T-helper 1 cell treated with Interleukin-12 subunit alpha and Interleukin-12 subunit beta and Interleukin-4 antibody, amounts not matched to agents 30 μg/mL and 1 μg/mL, for 36 hours (primary cell): ENCODE measurements at regions not wholly inside any gene's neighbourhood (a gene's known extent, or its start where the extent isn't known, plus 50 kb on each side); places are given as distances from the start of the nearest gene placed in this dataset.

Source experiments
- H3K27ac Mint-ChIP-seq: one replicate; pipeline ENCODE4 v1.8.0; 2021; ENCODE audit warnings: mild to moderate bottlenecking, mixed read lengths
- H3K27me3 Mint-ChIP-seq: one replicate; pipeline ENCODE4 v1.8.0; 2021; ENCODE audit warnings: low read depth, mixed read lengths
- H3K36me3 Mint-ChIP-seq: one replicate; pipeline ENCODE4 v1.8.0; 2021; ENCODE audit warnings: low read depth, mixed read lengths
- H3K4me1 Mint-ChIP-seq: one replicate; pipeline ENCODE4 v1.8.0; 2021; ENCODE audit warnings: low read depth, mixed read lengths
- H3K4me3 Mint-ChIP-seq: one replicate; pipeline ENCODE4 v1.8.0; 2021; ENCODE audit warnings: mild to moderate bottlenecking, moderate library complexity, mixed read lengths
- H3K9me3 Mint-ChIP-seq: one replicate; pipeline ENCODE4 v1.8.0; 2021; ENCODE audit warnings: mixed read lengths

GRCh38 chr17:22490399-22490798 lies 798.1 kb downstream of the KCNJ18 start:
- Mint-ChIP-seq H3K9me3 (peaks cover 67% of the 10 kb centered on the region), H3K27me3 (no peaks in the 10 kb centered on the region), H3K27ac (no peak overlapping the region), H3K4me3 (no peak overlapping the region), H3K4me1 (no peaks in the 10 kb centered on the region), H3K36me3 (no peaks in the 10 kb centered on the region)

GRCh38 chr17:22492331-22492730 lies 800.0 kb downstream of the KCNJ18 start:
- Mint-ChIP-seq H3K27ac (no peak overlapping the region), H3K27me3 (no peaks in the 10 kb centered on the region), H3K9me3 (peaks cover 58% of the 10 kb centered on the region)

GRCh38 chr17:22496450-22496849 lies 804.1 kb downstream of the KCNJ18 start:
- H3K36me3 Mint-ChIP-seq = no peaks in the 10 kb centered on the region
- H3K27me3 Mint-ChIP-seq = no peaks in the 10 kb centered on the region

More at GRCh38 chr17:22492331-22492730, 800.0 kb downstream of the KCNJ18 start:
- no peaks in the 10 kb centered on the region for H3K4me1 Mint-ChIP-seq
- no peak overlapping the region for H3K4me3 Mint-ChIP-seq
- no peaks in the 10 kb centered on the region for H3K36me3 Mint-ChIP-seq

GRCh38 chr17:22503322-22503899 lies 811.1 kb downstream of the KCNJ18 start:
- Mint-ChIP-seq H3K36me3 (no peaks in the 10 kb centered on the region), H3K4me1 (no peaks in the 10 kb centered on the region), H3K27me3 (no peaks in the 10 kb centered on the region), H3K9me3 (peaks cover 46% of the 10 kb centered on the region), H3K27ac (no peak overlapping the region), H3K4me3 (no peak overlapping the region)

More at GRCh38 chr17:22496450-22496849, 804.1 kb downstream of the KCNJ18 start:
- Mint-ChIP-seq H3K9me3 (peaks cover 50% of the 10 kb centered on the region), H3K27ac (no peak overlapping the region), H3K4me3 (no peak overlapping the region), H3K4me1 (no peaks in the 10 kb centered on the region)

GRCh38 chr17:22505660-22506059 lies 813.3 kb downstream of the KCNJ18 start:
- Mint-ChIP-seq H3K9me3 (peaks cover 44% of the 10 kb centered on the region), H3K4me3 (no peak overlapping the region), H3K36me3 (no peaks in the 10 kb centered on the region), H3K4me1 (no peaks in the 10 kb centered on the region), H3K27ac (no peak overlapping the region), H3K27me3 (no peaks in the 10 kb centered on the region)

- Mint-ChIP-seq H3K36me3 (no peaks in the 10 kb centered on the region), H3K4me1 (no peaks in the 10 kb centered on the region), H3K27me3 (no peaks in the 10 kb centered on the region), H3K27ac (no peak overlapping the region), H3K4me3 (no peak overlapping the region), H3K9me3 (peaks cover 48% of the 10 kb centered on the region)
Measured at GRCh38 chr17:22506231-22506630, 813.9 kb downstream of the KCNJ18 start.

GRCh38 chr17:22506861-22507260 lies 814.5 kb downstream of the KCNJ18 start:
- Mint-ChIP-seq H3K36me3 (no peaks in the 10 kb centered on the region), H3K27me3 (no peaks in the 10 kb centered on the region), H3K4me1 (no peaks in the 10 kb centered on the region), H3K9me3 (peaks cover 43% of the 10 kb centered on the region), H3K4me3 (no peak overlapping the region), H3K27ac (no peak overlapping the region)

- no peaks in the 10 kb centered on the region for H3K36me3 Mint-ChIP-seq
- H3K9me3 Mint-ChIP-seq = peaks cover 40% of the 10 kb centered on the region
Measured at GRCh38 chr17:22507823-22508222, 815.5 kb downstream of the KCNJ18 start.

GRCh38 chr17:22510504-22510903 lies 818.2 kb downstream of the KCNJ18 start:
- Mint-ChIP-seq H3K9me3 (peaks cover 30% of the 10 kb centered on the region), H3K4me1 (no peaks in the 10 kb centered on the region), H3K36me3 (no peaks in the 10 kb centered on the region), H3K27me3 (no peaks in the 10 kb centered on the region), H3K27ac (no peak overlapping the region), H3K4me3 (no peak overlapping the region)

More at GRCh38 chr17:22507823-22508222, 815.5 kb downstream of the KCNJ18 start:
- Mint-ChIP-seq H3K27me3 (no peaks in the 10 kb centered on the region), H3K4me3 (no peak overlapping the region), H3K27ac (no peak overlapping the region), H3K4me1 (no peaks in the 10 kb centered on the region)

GRCh38 chr17:22511431-22511830 lies 819.1 kb downstream of the KCNJ18 start:
- no peak overlapping the region for H3K4me3 Mint-ChIP-seq
- H3K4me1 Mint-ChIP-seq = no peaks in the 10 kb centered on the region
- H3K27ac Mint-ChIP-seq = no peak overlapping the region
- no peaks in the 10 kb centered on the region for H3K36me3 Mint-ChIP-seq
- H3K9me3 Mint-ChIP-seq = peaks cover 30% of the 10 kb centered on the region
- H3K27me3 Mint-ChIP-seq = no peaks in the 10 kb centered on the region

GRCh38 chr17:22512057-22512456 lies 819.7 kb downstream of the KCNJ18 start:
- Mint-ChIP-seq H3K36me3 (no peaks in the 10 kb centered on the region), H3K27ac (no peak overlapping the region), H3K4me1 (no peaks in the 10 kb centered on the region), H3K4me3 (no peak overlapping the region), H3K9me3 (peaks cover 32% of the 10 kb centered on the region), H3K27me3 (no peaks in the 10 kb centered on the region)

- no peak overlapping the region for H3K4me3 Mint-ChIP-seq
- H3K4me1 Mint-ChIP-seq = no peaks in the 10 kb centered on the region
- peaks cover 34% of the 10 kb centered on the region for H3K9me3 Mint-ChIP-seq
- no peak overlapping the region for H3K27ac Mint-ChIP-seq
- H3K27me3 Mint-ChIP-seq = no peaks in the 10 kb centered on the region
- H3K36me3 Mint-ChIP-seq = no peaks in the 10 kb centered on the region
Measured at GRCh38 chr17:22512506-22512905, 820.2 kb downstream of the KCNJ18 start.

GRCh38 chr17:22512997-22513538 lies 820.7 kb downstream of the KCNJ18 start:
- Mint-ChIP-seq H3K27me3 (no peaks in the 10 kb centered on the region), H3K36me3 (no peaks in the 10 kb centered on the region), H3K9me3 (peaks cover 39% of the 10 kb centered on the region), H3K4me1 (no peaks in the 10 kb centered on the region), H3K27ac (no peak overlapping the region), H3K4me3 (no peak overlapping the region)

GRCh38 chr17:22514315-22514714 lies 822.0 kb downstream of the KCNJ18 start:
- no peaks in the 10 kb centered on the region for H3K36me3 Mint-ChIP-seq
- H3K4me3 Mint-ChIP-seq = no peak overlapping the region
- H3K4me1 Mint-ChIP-seq = no peaks in the 10 kb centered on the region
- no peak overlapping the region for H3K27ac Mint-ChIP-seq
- no peaks in the 10 kb centered on the region for H3K27me3 Mint-ChIP-seq
- peaks cover 37% of the 10 kb centered on the region for H3K9me3 Mint-ChIP-seq

- H3K36me3 Mint-ChIP-seq = no peaks in the 10 kb centered on the region
- peaks cover 35% of the 10 kb centered on the region for H3K9me3 Mint-ChIP-seq
- no peaks in the 10 kb centered on the region for H3K27me3 Mint-ChIP-seq
- H3K27ac Mint-ChIP-seq = no peak overlapping the region
- H3K4me3 Mint-ChIP-seq = no peak overlapping the region
- no peaks in the 10 kb centered on the region for H3K4me1 Mint-ChIP-seq
Measured at GRCh38 chr17:22514767-22515320, 822.5 kb downstream of the KCNJ18 start.
